Astrocyte of the spinal cord (primary cell): ENCODE measurements at regions not wholly inside any gene's neighbourhood (a gene's known extent, or its start where the extent isn't known, plus 50 kb on each side); places are given as distances from the start of the nearest gene placed in this dataset.
"Not testable (repeated sequence)": the region's sequence is repeated elsewhere in the genome, so short reads cannot be mapped to it uniquely, and the experiment has no call there.

Experiments used
- DNase-seq: peaks from one replicate; pipeline ENCODE4 v3.0.0; 2011; ENCODE audit warnings: low read depth, low spot score
- H3K4me3 ChIP-seq: 2 replicates; pipeline ENCODE4 v1.5.1; 2011; ENCODE audit warnings: low read depth, mild to moderate bottlenecking, low read length, moderate library complexity
- CTCF ChIP-seq: IDR thresholded peaks from 2 replicates; pipeline ENCODE4 v1.5.1; 2012; ENCODE audit warnings: low read depth, mild to moderate bottlenecking, low read length, inconsistent platforms
- in situ Hi-C: cut with HindIII; loops from 2 replicates; pipeline ENCODE4 v1.10.0; 2017; ENCODE audit warnings: low sequenced_read_pairs

GRCh38 chr2:212814941-212815340, 276.3 kb upstream of the ERBB4 start:
- in situ Hi-C loops = no loop called here
- H3K4me3 ChIP-seq = no peak overlapping the region
- DNase-seq = no peak
- TF ChIP-seq CTCF = no peak

GRCh38 chr2:212811921-212812320, 273.3 kb upstream of the ERBB4 start:
- TF ChIP-seq CTCF = no peak
- in situ Hi-C loops = no loop called here
- no peak for DNase-seq
- no peak overlapping the region for H3K4me3 ChIP-seq

GRCh38 chr2:212811036-212811805, 272.6 kb upstream of the ERBB4 start:
- in situ Hi-C loops = no loop called here
- no peak overlapping the region for H3K4me3 ChIP-seq
- TF ChIP-seq CTCF = no peak
- DNase-seq = no peak

GRCh38 chr2:212797484-212798205, 259.0 kb upstream of the ERBB4 start:
- no peak for DNase-seq

GRCh38 chr2:212794471-212794870, 255.9 kb upstream of the ERBB4 start:
- no peak for TF ChIP-seq CTCF
- in situ Hi-C loops = no loop called here
- DNase-seq = no peak
- H3K4me3 ChIP-seq = no peak overlapping the region

More at GRCh38 chr2:212797484-212798205, 259.0 kb upstream of the ERBB4 start:
- H3K4me3 ChIP-seq = no peak overlapping the region
- no peak for TF ChIP-seq CTCF
- in situ Hi-C loops = no loop called here

DNA sequence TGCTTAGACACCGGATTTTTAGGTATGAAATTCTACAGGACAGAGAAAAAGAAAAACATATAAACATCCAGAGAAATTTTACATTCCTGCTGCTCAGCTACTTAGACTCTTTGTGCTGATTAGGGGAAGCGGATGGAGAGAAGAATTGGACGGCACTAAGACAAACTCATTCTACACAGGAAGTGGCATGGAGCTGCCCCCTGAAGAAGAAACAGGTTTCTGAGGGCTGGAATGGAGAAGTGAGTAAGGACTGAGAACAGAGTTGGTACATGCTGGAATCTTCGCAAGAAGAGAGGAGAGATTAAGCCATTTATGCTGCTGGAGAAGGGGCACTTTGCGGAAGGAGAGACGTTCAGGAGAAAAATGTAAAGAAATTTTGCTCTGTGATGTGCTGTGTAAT, 253.0 kb upstream of the ERBB4 start:
- in situ Hi-C loops = no loop called here
- no peak for DNase-seq

DNA sequence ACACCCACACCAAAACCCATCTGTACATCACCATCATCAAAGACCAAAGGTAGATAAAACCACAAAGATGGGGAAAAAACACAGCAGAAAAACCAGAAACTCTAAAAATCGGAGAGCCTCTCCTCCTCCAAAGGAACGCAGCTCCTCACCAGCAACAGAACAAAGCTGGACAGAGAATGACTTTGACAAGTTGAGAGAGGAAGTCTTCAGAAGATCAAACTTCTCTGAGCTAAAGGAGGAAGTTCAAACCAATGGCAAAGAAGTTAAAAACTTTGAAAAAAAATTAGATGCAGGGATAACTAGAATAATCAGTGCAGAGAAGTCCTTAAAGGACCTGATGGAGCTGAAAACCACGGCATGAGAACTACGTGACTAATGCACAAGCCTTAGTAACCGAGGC, 247.5 kb upstream of the ERBB4 start:
- in situ Hi-C loops, DNase-seq: not testable (repeated sequence)

More for the DNA sequence above, 253.0 kb upstream of the ERBB4 start:
- TF ChIP-seq CTCF = no peak
- H3K4me3 ChIP-seq = no peak overlapping the region

More for the DNA sequence above, 247.5 kb upstream of the ERBB4 start:
- not testable (repeated sequence) for H3K4me3 ChIP-seq
